Testis (tissue), 2 donors: ENCODE measurements at regions not wholly inside any gene's neighbourhood (a gene's known extent, or its start where the extent isn't known, plus 50 kb on each side); places are given as distances from the start of the nearest gene placed in this dataset.

Experiments
- DNase-seq: peaks from one replicate; pipeline ENCODE4 v3.0.0-alpha.2; 2019
- H3K27ac ChIP-seq, 2 donors: fragments of 200-600 bp; sonication (generic); one replicate each; pipeline ENCODE4 v1.5.1; 2019
- H3K27me3 ChIP-seq: fragments of 200-600 bp; sonication (generic); one replicate; pipeline ENCODE4 v1.5.1; 2019
- H3K36me3 ChIP-seq: fragments of 200-600 bp; sonication (generic); one replicate; pipeline ENCODE4 v1.5.1; 2017; ENCODE audit warnings: low read depth; ENCODE audit errors: missing control alignments
- H3K4me1 ChIP-seq: fragments of 200-600 bp; sonication (generic); one replicate; pipeline ENCODE4 v1.5.1; 2019
- H3K4me3 ChIP-seq, 2 donors: fragments of 200-600 bp; sonication (generic); one replicate each; pipeline ENCODE4 v1.5.1; 2017 to 2019
- H3K9me3 ChIP-seq: fragments of 200-600 bp; sonication (generic); one replicate; pipeline ENCODE4 v1.5.1; 2017
- POLR2A ChIP-seq: fragments of 450-650 bp; IDR thresholded peaks from one replicate; pipeline ENCODE4 v1.6.1; 2017; ENCODE audit warnings: antibody characterized with exemption, mild to moderate bottlenecking, moderate library complexity
- WGBS, 2 donors: methylation state at CpG; one replicate each; pipeline ENCODE4 v1.1.5; 2018; 5-methylcytosine and 5-hydroxymethylcytosine counted together
- intact Hi-C: fragments of 100-400 bp; cut with DNase I; formaldehyde crosslinking; loops from one replicate; pipeline ENCODE4 v1.15.1; 2023; ENCODE audit warnings: low total_unique reads
- TF ChIP-seq, protein P1 (sequence below), 3 experiments: fragments of 450-650 bp in 2 of 3; fragments of 200-600 bp in 1 of 3; sonication (generic) in 1 of 3; IDR thresholded peaks; one replicate each; pipeline ENCODE4 v1.5.1; 2016 to 2019; ENCODE audit warnings: antibody characterized with exemption in 3 of 3, mild to moderate bottlenecking in 2 of 3, moderate library complexity in 1 of 3

DNA sequence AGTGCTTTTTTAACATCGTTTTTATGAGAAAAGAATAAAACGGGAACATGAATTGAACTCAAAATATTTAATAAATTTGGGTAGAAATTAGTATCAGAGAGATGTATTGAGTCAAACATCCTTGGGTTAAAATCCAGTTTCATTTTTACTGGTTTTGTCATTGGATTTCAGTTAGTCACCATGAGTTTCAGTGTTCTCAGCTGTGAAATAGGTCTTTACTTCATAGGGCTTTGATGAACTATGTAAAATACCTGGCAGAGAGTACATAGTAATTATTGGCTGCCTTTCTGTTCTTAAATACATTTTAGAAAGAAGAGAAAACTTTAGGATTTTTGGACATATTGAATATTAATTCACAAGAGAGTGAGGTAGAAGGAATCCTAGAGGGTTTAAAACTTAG is 105.8 kb downstream of the TANC2 start:
- Histone ChIP-seq H3K27me3 (no peaks in the 10 kb centered on the region), H3K36me3 (no peaks in the 10 kb centered on the region), H3K9me3 (no peaks in the 10 kb centered on the region), H3K4me3 (no peak overlapping the region), H3K27ac (no peak overlapping the region), H3K4me1 (no peaks in the 10 kb centered on the region)
- intact Hi-C loops, result no loop called here
- DNase-seq, result no peak
- WGBS, 2 donors, result 80 to 91% methylated on average over 2 of the region's 2 CpGs
- TF ChIP-seq, protein P1, sequence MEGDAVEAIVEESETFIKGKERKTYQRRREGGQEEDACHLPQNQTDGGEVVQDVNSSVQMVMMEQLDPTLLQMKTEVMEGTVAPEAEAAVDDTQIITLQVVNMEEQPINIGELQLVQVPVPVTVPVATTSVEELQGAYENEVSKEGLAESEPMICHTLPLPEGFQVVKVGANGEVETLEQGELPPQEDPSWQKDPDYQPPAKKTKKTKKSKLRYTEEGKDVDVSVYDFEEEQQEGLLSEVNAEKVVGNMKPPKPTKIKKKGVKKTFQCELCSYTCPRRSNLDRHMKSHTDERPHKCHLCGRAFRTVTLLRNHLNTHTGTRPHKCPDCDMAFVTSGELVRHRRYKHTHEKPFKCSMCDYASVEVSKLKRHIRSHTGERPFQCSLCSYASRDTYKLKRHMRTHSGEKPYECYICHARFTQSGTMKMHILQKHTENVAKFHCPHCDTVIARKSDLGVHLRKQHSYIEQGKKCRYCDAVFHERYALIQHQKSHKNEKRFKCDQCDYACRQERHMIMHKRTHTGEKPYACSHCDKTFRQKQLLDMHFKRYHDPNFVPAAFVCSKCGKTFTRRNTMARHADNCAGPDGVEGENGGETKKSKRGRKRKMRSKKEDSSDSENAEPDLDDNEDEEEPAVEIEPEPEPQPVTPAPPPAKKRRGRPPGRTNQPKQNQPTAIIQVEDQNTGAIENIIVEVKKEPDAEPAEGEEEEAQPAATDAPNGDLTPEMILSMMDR (IDR thresholded peaks at IDR 0.05), result no peak
- TF ChIP-seq POLR2A, result no peak

DNA sequence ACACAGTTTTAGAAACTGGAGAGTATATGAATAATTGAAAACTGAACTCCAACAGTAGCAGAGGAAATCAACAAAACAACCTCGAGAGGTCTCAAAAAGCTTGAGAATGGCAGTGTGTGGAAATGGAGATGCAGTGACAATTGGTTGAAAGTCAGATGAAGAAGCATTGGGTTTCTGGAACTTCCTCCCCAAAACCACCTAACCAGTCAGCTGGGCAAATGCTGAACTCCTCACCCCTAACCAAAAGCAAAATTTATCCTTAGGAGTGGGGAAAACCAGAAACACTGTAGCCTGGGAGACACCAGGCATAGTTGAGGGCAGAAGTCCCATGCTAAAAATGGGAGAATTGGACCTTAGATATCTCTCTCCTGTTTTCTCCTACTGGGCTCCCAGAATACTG is 109.9 kb downstream of the TANC2 start:
- no peak for DNase-seq
- Histone ChIP-seq H3K4me3 (no peak overlapping the region), H3K27ac (no peak overlapping the region), H3K4me1 (peaks cover 6% of the 10 kb centered on the region), H3K36me3 (no peaks in the 10 kb centered on the region), H3K9me3 (no peaks in the 10 kb centered on the region), H3K27me3 (no peaks in the 10 kb centered on the region)
- TF ChIP-seq, protein P1 (IDR thresholded peaks at IDR 0.05), result no peak
- TF ChIP-seq POLR2A, result no peak
- WGBS, 2 donors, result 76 to 80% methylated on average over 1 of the region's 1 CpG
- intact Hi-C loops, result no loop called here

DNA sequence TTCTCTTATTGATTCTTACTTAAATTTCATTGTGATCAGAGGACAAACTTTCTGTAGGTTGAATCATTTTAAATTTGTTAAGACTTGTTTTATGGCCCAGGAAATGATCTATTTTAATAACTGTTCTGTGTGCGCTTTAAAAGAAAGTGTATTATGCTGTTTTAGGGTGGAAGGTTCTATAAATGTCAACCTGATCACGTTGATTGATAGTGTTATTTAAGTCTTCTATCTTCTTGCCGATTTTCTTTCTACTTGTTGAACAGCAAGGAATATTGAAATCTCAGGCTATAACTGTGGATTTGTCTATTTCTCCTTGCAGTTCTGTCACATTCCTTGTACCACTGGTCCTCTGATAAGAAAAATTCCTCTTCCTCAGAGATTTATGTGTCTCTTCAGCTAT is 112.7 kb downstream of the TANC2 start:
- WGBS, 2 donors, result 76 to 81% methylated on average over 3 of the region's 3 CpGs
- no peak for TF ChIP-seq POLR2A
- TF ChIP-seq, protein P1 (IDR thresholded peaks at IDR 0.05), result no peak
- Histone ChIP-seq H3K4me1 (peaks cover 6% of the 10 kb centered on the region), H3K9me3 (no peaks in the 10 kb centered on the region), H3K4me3 (no peak overlapping the region), H3K36me3 (no peaks in the 10 kb centered on the region), H3K27ac (no peak overlapping the region), H3K27me3 (no peaks in the 10 kb centered on the region)
- intact Hi-C loops, result no loop called here
- DNase-seq, result no peak

DNA sequence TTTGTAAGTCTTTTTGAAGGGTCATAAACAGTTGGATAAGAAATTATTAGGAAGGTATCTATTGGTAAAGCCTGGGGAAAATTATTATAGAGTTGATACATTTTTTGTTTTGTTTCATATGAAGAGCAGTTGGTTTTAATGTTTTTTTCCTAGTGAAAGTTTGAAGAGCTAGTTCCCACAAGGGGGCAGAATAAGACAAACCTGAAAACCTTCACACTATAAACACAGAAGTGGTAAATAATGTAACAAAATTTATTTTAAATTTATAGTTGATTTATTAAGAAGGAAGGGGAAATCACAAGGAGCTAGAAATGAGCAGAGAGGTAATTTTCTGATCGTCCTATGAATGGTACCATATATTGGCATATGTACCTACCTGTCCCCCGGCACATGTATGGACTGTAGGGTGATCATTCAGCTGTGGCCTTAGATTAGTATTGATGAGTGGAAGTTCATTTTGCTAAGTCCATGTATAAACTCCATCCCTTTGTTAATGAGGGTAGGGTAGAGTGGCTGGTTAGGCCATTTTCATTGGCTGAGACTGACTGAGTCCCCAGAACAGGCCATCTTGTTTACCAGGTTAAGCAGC is 116.3 kb downstream of the TANC2 start:
- H3K4me3 ChIP-seq, result no peak overlapping the region
- 88 to 97% methylated on average over 2 of the region's 2 CpGs for WGBS, 2 donors
- TF ChIP-seq, protein P1 (IDR thresholded peaks at IDR 0.05), result peak in 1 of 3 experiments; percentile 36
- no peak for TF ChIP-seq POLR2A
- H3K27me3 ChIP-seq, result no peaks in the 10 kb centered on the region
- no peaks in the 10 kb centered on the region for H3K9me3 ChIP-seq
- H3K36me3 ChIP-seq, result no peaks in the 10 kb centered on the region
- H3K4me1 ChIP-seq, result peaks cover 6% of the 10 kb centered on the region
- intact Hi-C loops, result no loop called here
- DNase-seq, result no peak
- no peak overlapping the region for H3K27ac ChIP-seq

DNA sequence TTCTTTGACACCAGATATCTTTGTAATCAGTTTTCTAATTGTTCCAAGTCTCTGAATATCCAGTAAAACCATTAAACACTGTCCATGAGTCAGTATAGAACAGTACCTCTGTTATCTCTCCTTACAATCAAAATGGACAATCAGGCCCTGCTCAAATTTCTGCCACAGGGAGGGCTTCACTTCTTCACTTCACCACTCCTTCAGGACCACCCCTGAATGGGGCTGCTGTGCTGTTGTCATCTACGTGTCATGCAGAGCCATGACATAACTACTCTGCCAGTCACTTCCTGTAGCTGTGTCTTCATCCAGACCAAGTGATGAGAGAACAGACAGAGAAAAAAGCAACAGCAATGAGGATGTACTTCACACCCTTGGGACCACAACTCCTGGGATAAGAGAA is 116.9 kb downstream of the TANC2 start:
- Histone ChIP-seq H3K9me3 (no peaks in the 10 kb centered on the region), H3K27ac (no peak overlapping the region), H3K4me1 (peaks cover 6% of the 10 kb centered on the region), H3K36me3 (no peaks in the 10 kb centered on the region), H3K27me3 (no peaks in the 10 kb centered on the region), H3K4me3 (no peak overlapping the region)
- TF ChIP-seq POLR2A, result no peak
- TF ChIP-seq, protein P1 (IDR thresholded peaks at IDR 0.05), result no peak
- intact Hi-C loops, result no loop called here
- DNase-seq, result no peak
- 93 to 100% methylated on average over 1 of the region's 1 CpG for WGBS, 2 donors
